HG02885 (cell line): ENCODE measurements at regions not wholly inside any gene's neighbourhood (a gene's known extent, or its start where the extent isn't known, plus 50 kb on each side); places are given as distances from the start of the nearest gene placed in this dataset.

Experiments used
- ATAC-seq: cut with Tn5 transposase; IDR thresholded peaks from one replicate; pipeline ENCODE4 v1.9.1; 2021; ENCODE audit warnings: mild to moderate bottlenecking; ENCODE audit not compliant: unreplicated experiment, poor library complexity

- no peak for ATAC-seq
Measured at GRCh38 chr2:61774351-61774750, 79.5 kb downstream of the FAM161A start.

DNA sequence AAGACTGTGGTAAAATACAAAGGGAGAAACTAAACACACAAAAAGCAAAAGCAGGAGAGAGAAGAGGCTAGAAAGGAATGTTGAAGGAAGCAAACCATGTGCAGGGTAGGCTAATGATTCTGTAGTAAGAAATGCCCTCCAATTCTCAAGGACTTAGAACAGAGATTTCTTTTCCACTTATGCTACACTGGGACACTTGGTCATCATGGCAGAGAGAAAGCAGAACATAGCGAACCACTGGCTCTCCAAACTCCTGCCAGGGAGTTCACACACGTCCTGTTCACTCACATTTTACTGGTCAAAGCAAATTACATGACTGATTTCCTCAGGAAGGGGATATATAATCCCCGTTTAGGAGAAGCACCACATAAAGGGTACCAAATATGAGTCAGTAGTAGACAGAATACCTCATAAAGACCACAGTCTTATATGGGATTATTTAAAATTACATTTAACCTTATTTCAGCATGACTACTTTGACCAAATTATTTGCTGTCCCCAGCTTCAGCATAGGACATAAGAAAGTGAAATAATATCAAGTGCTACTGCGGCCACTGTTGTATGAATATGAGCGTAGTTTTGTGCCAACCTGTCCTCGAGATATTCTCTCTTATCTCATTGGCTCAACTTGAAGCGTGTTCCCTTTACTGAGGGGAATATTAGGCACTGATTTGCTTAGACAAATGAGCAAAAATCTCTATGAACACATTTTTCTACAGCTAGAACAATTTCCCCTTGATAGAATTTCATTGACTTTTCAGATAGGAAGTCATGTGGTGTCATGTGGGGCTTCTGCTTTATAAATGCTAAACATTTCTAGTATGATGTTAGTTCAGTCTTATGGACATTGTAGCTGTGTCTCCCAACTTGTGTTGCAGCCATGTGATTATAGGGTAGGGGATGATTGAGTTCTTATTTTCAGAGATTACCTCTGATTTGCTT lies 81.7 kb downstream of the FAM161A start:
- no peak for ATAC-seq

DNA sequence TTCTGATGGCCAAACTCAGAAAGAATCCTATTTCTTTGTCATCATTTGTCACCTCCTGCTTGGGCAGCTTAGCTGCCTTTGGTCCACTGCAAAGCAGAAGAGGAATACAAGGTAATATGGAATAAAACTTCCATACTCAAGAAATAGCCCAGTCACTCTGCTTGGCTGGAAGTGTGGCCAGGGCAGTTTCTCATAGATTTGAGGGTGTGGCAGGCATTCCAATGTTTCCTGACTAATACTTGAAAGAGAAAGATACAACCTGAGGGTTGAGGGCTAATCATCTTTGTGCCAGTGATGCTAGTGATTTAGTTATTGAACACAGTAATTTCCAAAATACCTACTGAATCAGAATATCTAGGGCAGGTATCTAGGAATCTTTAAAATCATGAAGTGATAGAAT lies 83.1 kb downstream of the FAM161A start:
- no peak for ATAC-seq

GRCh38 chr2:61770298-61770697 lies 83.6 kb downstream of the FAM161A start:
- ATAC-seq, result no peak

DNA sequence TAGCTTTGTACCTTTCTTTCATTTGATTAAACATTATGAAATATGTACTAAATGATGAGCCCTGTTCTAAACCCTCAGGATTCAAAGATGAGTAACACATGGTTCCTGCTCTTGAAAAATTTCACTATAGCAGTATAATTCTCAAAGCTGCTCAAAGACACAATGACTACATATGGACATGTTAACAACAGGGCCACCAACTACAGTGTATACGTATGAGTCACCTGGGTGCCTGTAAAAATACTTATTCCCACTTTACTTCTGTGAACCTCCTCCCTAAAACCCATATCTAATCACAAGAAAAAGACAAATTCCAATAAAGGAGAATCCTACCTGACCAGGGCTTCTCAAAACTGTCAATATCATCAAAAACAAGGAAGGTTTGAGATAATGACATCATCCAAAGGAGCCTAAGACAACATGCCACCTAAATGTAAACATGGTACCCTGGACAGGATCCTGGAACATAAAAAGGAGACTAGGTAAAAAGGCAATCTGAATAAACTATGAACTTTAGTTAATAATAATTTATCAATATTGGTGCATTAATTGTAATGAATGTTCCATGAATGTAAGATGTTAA lies 84.7 kb downstream of the FAM161A start:
- no peak for ATAC-seq

DNA sequence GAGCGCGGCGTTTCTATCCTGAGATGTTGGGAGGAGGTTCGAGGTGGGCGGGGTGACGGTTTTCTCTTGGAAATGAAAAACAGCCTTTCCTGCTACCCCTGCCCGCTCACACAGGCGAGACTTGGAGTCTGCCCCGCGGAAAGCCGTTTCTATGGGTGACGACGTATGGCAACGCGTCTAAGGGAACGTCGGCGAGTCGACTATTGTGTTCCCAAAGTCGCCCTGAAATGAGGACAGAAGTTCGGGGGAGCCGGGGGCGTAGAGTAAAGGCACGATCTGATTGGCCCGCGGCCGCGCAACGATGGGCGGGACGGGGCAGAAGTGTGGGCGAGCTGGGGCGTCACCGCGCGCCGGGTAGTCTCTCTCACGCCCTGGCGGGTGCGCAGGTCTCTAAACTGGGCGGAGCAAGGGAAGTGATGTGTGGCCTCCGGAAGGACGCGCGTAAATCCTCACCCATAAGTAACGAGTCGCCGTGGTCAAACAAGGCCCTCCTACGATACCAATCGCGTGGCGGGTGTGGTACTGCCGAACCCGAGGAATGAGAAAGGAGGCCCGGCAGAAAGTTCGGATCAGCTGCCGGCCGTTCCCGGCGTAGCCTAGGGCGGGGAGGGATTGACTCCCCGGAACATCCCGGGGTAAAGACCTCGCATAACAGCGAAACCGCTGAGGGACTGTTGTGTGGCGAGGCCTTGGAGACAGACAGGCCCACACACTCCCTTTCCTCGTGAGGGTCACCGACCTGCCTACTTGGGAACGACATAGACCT lies 89.6 kb downstream of the FAM161A start:
- ATAC-seq, result peak; percentile 96

GRCh38 chr2:61763605-61764034 lies 90.2 kb downstream of the FAM161A start:
- ATAC-seq, result peak; percentile 26

DNA sequence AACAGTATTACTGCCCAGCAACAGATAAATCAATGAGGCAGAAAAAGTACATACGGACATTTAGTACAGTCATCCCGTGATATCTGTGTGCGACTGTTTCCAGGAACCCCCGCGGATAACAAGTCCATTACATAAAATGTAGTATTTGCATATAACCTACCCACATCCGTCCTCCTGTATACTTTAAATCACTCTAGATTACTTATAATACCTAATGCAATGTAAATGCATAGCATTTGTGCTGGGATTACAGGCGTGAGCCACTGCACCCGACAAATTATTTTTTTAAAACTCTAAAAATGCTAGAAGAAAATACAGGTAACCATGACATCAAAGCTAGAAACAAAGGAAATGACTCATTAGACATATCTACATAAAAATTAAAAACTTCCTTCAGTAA lies 91.6 kb downstream of the FAM161A start:
- ATAC-seq, result no peak

DNA sequence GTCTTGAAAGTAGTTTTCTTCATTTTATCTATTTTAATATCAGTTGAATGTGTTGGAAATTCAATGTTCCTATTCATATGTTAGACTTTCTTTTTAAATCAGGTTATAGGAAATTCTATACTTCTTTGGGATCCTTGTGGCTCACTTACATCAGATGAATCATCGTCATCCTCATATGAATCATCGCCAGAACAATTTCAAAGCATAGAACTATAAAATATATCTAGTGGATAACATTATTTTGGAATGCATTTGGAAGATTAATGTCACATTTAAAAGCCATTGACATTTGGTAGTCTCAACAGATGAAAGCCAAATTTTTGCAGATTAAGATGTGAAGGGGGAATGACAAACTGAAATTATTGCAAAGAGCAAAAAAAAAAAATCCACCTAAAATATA lies 94.1 kb downstream of the FAM161A start:
- no peak for ATAC-seq

DNA sequence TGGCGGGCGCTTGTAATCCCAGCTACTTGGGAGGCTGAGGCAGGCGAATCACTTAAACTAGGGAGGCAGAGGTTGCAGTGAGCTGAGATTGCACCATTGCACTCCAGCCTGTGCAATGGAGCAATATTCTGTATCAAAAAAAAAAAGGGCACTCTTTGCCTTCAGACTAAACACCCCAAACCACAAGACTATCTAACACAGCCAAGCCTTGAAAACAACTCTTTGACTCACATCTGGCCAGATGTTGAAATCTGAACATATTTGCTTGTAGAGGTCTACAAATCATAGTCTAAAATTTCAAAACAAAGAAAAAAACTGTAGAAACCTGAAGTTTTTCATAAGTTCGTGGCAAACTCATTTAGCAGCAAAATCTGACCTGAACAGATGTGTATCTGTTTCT lies 94.9 kb downstream of the FAM161A start:
- ATAC-seq, result no peak

DNA sequence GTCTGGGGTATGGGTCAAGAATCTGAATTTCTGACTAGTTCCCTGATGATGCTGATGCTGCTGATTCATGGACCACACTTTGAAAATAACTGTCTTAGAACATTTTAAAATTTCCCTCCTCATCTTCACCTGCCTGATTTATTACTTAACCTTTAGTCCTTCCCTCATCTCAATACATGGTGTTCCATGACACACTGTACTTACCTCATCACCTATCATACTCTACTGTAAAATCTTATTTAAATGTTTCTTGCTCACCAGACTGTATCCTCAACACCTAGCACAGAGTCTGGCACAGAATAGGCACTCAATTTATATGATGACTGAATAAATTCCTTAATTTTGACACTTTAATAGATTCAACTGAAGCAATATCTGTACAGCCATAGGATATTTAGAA lies 95.7 kb downstream of the FAM161A start:
- ATAC-seq, result no peak

DNA sequence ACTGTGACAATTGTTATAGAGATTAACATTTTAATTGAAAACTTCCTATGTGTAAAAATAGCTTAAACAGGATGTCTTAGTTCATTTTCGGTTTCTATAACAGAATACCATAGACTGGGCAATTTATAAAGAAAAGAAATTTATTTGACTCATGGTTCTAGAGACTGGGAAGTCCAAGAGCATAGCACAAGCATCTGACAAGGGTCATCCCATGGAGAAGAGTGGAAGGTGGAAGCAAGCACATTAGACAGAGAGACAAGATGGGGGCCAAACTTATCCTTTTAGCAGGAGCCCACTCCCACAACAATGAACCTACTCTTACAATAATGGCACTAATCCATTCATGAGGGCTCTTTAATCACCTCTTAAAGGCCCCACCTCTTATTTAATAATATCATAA lies 100.3 kb downstream of the FAM161A start:
- ATAC-seq, result no peak

- ATAC-seq, result no peak
Measured at GRCh38 chr2:61750624-61751023, 103.2 kb downstream of the FAM161A start.

- ATAC-seq, result no peak
Measured at GRCh38 chr2:61742955-61743354, 110.9 kb downstream of the FAM161A start.

DNA sequence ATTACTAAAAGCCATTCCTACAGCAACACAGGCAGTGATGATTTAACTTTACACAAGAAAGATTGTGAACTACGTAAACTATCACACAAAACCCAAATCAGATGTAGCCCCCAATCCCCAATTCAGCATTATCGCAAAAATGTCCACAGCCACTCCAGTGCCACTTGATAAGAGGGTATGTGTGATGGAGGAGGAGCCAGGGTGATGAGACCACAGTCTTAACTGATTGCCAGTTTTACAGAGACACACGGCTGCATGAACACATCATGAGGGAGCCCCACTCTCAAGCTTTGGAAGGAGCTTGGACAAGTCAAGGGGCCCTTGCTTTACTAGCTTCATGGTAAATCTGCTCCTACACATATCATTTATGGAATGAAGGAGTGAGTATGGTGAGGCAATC lies 116.0 kb downstream of the FAM161A start:
- ATAC-seq, result no peak

- no peak for ATAC-seq
Measured at GRCh38 chr2:61736953-61737352, 116.9 kb downstream of the FAM161A start.

DNA sequence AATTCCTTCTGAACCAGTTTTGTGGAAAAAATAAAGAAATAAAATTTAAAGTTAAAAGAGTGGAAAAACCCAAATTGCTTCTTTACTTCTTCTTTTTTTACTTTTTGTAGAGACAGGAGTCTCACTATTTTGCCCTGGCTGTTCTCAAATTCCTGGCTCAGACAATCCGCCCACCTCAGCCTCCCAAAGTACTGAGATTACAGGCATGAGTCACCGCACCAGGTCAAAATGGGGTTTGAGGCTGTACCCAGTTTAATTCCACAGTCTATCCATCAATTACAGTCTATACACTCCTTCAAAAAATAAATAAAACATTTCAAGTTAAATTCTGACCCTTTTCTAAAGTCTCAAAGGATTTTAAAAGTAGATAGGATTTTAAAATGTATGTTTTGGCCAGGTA lies 120.3 kb downstream of the FAM161A start:
- no peak for ATAC-seq

DNA sequence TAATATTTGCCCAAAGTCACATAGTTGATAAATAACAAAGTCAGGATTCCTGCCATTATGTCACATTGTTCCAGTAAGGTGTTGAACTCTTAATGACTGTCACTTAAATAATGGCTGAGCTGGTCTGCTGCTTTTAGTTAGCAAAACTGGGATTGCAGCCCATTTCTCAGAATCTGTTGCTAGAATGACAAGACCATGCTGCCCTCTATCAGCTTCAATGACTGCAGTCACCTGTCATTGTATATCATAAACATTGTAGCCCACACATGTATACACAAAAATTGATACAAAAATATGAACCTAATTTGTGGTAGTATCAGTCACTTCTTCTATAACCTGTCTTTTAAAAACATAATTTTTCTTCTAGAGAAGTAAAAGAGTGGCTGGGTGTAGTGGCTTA lies 121.1 kb downstream of the FAM161A start:
- ATAC-seq, result no peak

- ATAC-seq, result no peak
Measured at GRCh38 chr2:61727746-61728145, 126.1 kb downstream of the FAM161A start.

GRCh38 chr2:61726456-61727209 lies 127.2 kb downstream of the FAM161A start:
- ATAC-seq, result no peak
